SK-N-DZ (cell line): ENCODE measurements at regions not wholly inside any gene's neighbourhood (a gene's known extent, or its start where the extent isn't known, plus 50 kb on each side); places are given as distances from the start of the nearest gene placed in this dataset.

Source experiments
- DNase-seq: peaks from one replicate; pipeline ENCODE4 v3.0.0-alpha.2; 2015; ENCODE audit warnings: low spot score
- small RNA-seq, 2 experiments: library from RNA; depleted of rRNA; stranded (forward); fragments of <200 nt; gene quantifications; one replicate each; pipeline ENCODE3, GENCODE V24; 2014

DNA sequence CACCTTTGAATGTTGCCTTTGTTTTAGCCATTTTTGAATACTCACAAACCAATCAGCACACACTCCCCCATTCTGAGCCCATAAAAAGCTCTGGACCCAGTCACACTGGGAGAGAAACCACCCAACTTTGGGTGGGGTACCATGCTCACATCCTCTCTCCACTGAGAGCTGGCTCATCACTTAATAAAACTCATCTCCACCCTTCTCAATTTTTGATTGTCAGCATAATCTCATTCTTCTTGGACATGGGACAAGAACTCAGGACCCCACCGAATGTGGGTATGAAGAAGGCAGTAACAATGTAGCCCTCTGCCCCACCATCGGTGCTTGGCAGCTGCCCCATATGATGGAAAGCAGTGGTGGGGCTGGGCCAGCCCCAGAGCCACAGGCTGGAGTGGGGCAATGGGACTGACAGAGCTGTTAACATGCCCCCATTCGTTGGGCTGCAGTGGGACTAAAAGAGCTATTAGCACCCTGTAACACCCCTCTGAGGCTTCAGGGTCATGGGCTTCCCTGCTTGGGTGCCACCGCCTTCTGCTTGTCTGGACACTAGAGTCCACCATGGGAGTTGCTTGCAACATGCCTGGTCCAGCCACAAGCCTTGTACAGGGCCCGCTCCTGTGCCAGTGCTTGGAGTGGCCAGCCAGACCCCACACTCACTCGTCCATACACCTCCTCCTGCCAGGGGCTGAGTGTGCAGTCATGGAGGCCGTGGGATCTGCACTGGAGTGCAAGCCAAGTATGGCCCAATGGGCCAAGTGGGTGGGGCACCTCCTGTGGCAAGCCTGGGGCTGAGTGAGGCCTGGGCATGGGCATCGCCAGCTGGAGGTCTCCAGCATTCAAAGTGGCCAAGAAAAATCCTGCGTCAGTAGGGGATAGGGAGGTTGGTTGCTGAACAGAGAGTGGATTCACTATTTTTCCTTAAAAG lies 471.1 kb downstream of the TBC1D22A start:
- DNase-seq: no peak

DNA sequence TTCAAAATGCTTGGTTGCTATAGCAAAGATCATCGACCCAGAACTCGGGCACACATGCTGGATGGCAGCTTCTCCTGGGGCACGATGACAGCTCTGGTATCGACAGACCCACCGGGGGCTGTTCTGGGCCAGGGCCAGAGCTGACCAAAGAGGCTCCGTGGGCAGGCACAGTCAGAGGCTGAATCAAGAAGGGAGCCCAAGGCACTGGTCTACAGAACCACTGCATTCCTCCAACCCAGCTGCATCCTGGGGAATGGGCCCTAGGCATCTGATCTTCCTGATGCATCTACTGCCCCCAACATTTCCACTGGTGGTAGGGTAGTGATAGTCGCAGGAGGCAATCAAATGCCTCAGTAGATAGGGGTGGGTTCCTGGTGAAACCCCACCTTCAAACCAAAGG lies 470.3 kb downstream of the TBC1D22A start:
- no peak for DNase-seq

DNA sequence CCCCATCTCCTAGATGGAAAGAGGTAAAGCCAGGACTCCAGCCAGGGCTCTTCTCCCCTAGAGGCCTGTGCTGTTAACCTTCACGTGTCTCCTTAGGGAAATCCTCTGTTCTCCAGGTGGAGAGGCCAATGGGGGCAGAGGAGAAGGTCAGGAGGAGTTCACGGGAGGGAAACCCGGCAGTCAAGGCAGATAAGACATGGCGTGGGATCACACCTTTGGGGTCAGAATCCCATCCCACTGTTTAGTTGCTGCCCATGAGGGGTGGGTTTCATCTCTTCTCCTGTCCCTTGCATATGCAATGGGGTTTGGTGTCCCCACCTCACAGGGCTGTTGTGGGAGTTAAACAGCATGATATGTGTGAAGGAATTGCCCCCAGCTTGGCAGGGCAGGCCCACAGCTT lies 469.7 kb downstream of the TBC1D22A start:
- DNase-seq: no peak

DNA sequence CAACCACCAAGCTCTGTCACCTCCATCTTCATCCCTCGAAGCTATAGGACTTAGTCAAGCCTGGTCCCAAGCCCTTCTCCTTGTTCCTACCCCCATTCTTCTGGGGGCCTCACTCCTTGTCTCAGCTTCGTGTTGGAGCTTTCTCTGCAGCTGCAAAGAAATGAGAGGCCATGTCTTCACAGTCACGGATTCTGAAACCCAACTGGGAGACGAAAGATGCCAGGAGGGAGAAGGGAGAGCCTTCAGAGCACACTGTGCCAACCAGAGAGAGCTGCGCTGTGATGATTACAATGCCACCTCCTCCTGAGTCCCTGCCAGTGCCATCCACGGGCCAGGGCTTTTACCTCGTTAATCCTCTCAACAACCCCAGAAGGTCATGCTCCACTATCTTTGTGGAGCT lies 469.3 kb downstream of the TBC1D22A start:
- DNase-seq: no peak

DNA sequence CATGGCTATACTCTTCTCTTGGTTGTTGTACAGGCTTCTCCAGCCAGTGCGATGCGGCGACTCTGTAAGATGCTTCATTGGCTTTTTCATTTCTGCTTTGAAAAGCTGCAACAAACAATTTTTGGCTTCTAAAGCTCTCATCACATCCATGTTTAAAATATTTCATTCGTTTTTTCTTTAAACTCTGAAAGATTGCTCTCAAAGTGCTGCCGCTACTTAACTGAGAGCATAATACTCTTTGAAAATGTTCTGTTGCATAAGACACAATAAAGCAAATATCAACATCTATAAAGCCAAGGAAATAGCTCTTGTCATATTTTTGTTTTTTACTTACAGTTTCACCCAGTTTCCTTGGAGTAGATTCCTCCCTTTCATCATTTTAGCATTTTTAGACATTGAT lies 468.3 kb downstream of the TBC1D22A start:
- DNase-seq: no peak

DNA sequence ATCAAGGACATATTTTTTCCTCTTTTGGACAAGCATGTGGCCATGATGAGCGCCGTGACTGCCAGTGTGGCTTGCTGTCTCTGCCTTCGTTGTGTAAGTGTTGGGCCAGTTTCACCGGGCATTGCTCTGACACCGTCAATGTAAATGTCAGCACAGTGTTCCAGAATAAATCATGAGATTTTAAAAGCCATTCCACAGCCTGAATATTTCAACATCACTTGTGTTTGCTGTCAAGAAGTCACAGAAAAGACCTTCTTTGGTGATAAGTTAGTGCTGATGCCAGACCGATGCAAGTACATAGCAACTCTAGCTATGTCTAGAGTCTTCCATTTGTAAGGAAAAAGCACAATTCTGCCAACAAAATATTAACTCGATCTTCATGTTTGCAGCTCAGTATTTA lies 467.8 kb downstream of the TBC1D22A start:
- no peak for DNase-seq

DNA sequence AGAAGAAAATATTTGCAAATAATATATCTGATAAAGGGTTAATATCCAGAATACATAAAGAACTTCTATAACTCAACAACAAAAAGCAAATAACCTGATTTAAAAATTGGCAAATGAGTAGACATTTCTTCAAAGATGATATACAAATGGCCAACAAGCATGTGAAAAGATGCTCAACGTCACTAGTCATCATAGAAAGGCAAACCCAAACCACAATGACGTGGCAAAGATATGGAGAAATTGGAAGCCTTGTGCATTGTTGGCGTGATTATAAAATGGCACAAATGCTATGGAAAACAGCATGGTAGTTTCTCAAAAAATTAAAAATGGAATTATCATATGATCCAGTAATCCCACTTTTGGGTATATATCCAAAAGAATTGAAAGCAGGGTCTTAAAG lies 466.3 kb downstream of the TBC1D22A start:
- no peak for DNase-seq

DNA sequence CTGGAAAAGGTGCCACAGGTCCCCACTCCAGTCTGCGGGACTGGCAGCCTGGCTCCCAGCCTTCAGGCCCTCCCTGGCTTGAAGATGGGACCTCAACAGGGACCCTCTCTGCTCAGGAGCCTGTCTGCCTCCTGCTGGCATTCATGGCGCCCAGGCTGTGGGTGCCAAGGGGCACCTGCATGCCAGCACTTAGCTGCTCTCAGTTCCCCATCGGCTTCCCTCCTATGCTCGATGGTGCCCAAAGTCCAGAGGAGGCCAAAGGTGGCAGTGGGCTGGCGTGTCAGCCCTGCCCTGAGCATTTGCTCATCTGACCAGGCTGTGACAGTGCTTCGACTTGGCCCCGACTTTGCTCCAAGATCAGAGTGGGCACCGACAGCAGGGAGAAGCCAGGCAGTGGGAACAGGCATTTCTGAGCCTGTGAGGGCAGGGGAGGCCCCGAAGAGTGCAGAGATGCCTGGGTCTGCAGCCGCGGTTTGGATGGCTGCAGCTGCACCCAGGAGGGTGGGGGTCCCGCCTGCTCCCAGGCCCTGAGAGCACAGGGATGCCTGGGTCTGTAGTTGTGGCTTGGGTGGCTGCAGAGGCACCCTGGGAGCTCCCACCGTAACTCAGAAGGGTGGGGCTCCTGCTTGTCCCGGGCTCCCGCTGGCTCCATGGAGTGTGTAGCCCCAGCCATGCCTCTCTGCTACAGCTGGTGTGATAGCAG lies 463.6 kb downstream of the TBC1D22A start:
- no peak for DNase-seq

DNA sequence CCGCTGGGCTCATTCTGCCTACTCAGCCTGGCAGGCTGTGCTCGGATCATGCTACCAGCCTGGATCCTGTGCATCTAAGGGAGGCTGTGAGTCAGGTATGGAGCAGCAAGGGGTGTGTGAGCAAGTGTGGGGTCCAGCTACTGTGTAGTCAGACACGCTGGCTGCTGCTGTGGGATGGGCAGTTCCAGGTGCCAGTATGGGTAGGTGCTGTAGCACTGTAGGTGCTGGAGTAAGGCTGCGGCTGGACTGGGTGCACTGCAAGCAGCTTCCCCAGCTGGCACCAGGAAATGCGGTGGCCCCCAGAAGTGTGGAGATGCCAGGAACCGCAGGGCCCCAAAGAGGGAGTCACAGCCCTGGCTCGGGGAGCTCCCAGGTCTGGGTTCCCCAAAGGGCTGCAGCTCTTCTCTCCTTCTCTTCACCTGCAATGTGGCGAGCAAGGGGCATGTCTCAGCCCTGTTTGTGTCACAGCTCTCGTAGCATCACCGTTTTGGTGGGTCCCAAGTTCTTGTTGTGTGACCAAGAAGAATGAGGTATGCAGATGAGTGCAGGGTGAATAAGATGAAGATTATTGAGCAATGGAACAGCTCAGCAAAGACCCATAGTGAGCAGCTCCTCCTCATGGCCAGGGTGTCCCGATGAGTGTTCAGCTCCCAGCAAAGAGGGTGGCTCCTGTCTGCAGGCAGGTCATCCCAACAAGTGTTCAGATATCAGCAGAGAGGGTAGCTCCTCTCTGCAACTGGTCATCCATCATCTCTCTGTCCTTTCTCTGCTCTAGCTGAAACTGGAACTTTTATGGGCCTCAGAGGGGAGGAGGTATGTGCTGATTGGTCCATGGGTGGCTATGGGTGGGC lies 462.9 kb downstream of the TBC1D22A start:
- DNase-seq: no peak

Small RNA genes in the stretch of these regions (small RNA-seq; reads per million reads assigned to genes)
- 0 reads per million in 2 experiments for gene MIR3201
- 0 reads per million in 2 experiments for gene MIR3667
- 0 reads per million in 2 experiments for gene MIR4535
